Ascending aorta (tissue), 2 donors: ENCODE measurements at regions not wholly inside any gene's neighbourhood (a gene's known extent, or its start where the extent isn't known, plus 50 kb on each side); places are given as distances from the start of the nearest gene placed in this dataset.

Experiments
- DNase-seq, 2 donors: peaks; one replicate each; pipeline ENCODE4 v3.0.0-alpha.2; 2019; ENCODE audit warnings: low spot score in 2 of 2
- H3K27ac ChIP-seq, 2 donors: fragments of 200-600 bp; sonication (generic); one replicate each; pipeline ENCODE4 v1.5.1; 2016 to 2017; ENCODE audit warnings: mild to moderate bottlenecking in 1 of 2
- H3K27me3 ChIP-seq: fragments of 200-600 bp; sonication (generic); one replicate; pipeline ENCODE4 v1.5.1; 2017
- H3K36me3 ChIP-seq, 2 donors: fragments of 200-600 bp; sonication (generic); one replicate each; pipeline ENCODE4 v1.5.1; 2016
- H3K4me1 ChIP-seq, 2 donors: fragments of 200-600 bp; sonication (generic); one replicate each; pipeline ENCODE4 v1.5.1; 2016 to 2017; ENCODE audit warnings: mild to moderate bottlenecking in 1 of 2
- H3K4me3 ChIP-seq, 2 donors: fragments of 200-600 bp; sonication (generic); one replicate each; pipeline ENCODE4 v1.5.1; 2016 to 2017; ENCODE audit warnings: mild to moderate bottlenecking in 1 of 2
- H3K9me3 ChIP-seq, 2 donors: fragments of 200-600 bp; sonication (generic); one replicate each; pipeline ENCODE4 v1.5.1; 2016
- intact Hi-C: fragments of 100-400 bp; cut with DNase I; formaldehyde crosslinking; loops from one replicate; pipeline ENCODE4 v1.15.1; 2023
- TF ChIP-seq, protein P1 (sequence below), 3 experiments: fragments of 200-600 bp in 2 of 3; fragments of 450-650 bp in 1 of 3; sonication (generic) in 2 of 3; IDR thresholded peaks; one replicate each; pipeline ENCODE4 v1.5.1; 2016 to 2019; ENCODE audit warnings: antibody characterized with exemption in 3 of 3, mild to moderate bottlenecking in 1 of 3, moderate library complexity in 1 of 3

DNA sequence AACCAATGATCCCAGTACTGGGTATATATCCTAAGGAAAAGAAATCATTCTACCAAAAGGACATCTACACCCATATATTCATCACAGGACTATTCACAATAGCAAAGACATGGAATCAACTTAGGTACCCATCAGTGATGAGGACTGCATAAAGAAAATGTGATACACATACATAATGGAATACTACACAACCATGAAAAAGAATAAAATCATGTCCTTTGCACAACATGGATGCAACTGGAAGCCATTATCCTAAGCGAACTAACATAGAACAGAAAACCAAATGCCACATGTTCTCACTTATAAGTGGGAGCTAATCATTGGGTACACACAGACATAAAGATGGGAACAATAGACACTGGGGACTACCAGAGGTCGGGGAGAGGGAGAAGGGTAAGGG is 86.0 kb upstream of the LGR5 start:
- Histone ChIP-seq H3K4me1 (no peaks in the 10 kb centered on the region), H3K27ac (no peak overlapping the region), H3K27me3 (no peaks in the 10 kb centered on the region), H3K4me3 (no peak overlapping the region), H3K9me3 (no peaks in the 10 kb centered on the region), H3K36me3 (no peaks in the 10 kb centered on the region)
- TF ChIP-seq, protein P1, sequence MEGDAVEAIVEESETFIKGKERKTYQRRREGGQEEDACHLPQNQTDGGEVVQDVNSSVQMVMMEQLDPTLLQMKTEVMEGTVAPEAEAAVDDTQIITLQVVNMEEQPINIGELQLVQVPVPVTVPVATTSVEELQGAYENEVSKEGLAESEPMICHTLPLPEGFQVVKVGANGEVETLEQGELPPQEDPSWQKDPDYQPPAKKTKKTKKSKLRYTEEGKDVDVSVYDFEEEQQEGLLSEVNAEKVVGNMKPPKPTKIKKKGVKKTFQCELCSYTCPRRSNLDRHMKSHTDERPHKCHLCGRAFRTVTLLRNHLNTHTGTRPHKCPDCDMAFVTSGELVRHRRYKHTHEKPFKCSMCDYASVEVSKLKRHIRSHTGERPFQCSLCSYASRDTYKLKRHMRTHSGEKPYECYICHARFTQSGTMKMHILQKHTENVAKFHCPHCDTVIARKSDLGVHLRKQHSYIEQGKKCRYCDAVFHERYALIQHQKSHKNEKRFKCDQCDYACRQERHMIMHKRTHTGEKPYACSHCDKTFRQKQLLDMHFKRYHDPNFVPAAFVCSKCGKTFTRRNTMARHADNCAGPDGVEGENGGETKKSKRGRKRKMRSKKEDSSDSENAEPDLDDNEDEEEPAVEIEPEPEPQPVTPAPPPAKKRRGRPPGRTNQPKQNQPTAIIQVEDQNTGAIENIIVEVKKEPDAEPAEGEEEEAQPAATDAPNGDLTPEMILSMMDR (IDR thresholded peaks at IDR 0.05): no peak
- DNase-seq: no peak
- intact Hi-C loops: no loop called here

DNA sequence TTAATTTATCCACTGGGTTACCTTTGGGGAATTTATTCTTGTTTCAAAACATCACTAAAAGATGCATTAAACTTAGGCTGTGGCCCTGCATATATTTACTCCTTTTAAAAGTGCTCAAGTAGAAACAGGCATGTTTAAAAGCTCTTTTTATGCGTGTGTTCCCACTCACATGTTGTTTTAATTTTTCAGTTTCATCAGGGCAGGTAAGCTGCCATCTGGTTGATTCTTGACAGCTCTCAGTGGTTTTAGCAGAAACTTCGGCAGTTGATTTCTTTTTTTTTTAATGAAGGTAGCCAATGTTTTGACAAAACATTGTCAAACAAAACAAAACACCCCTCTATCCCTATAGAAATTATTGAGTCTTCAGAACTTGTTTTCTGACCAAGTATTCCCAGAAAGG is 89.6 kb upstream of the LGR5 start:
- TF ChIP-seq, protein P1 (IDR thresholded peaks at IDR 0.05): no peak
- no peaks in the 10 kb centered on the region for H3K4me1 ChIP-seq
- no peaks in the 10 kb centered on the region for H3K9me3 ChIP-seq
- H3K27ac ChIP-seq: no peak overlapping the region
- no peaks in the 10 kb centered on the region for H3K36me3 ChIP-seq
- no peaks in the 10 kb centered on the region for H3K27me3 ChIP-seq
- DNase-seq: no peak
- intact Hi-C loops: no loop called here
- no peak overlapping the region for H3K4me3 ChIP-seq

DNA sequence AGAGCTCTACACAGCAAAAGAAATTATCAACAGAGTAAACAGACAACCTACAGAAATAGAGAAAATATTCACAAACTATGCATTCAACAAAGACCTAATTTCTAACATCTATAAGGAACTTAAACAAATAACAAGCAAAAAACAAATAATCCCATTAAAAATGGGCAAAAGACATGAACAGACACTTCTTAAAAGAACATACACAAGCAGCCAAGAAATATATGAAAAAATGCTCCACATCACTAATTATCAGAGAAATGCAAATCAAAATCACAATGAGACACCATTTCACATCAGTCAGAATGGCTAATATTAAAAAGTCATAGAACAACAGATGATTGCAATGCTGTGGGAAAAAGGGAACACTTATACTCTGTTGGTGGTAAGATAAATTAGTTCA is 100.7 kb upstream of the LGR5 start:
- Histone ChIP-seq H3K4me1 (no peaks in the 10 kb centered on the region), H3K4me3 (no peak overlapping the region), H3K27ac (no peak overlapping the region), H3K27me3 (no peaks in the 10 kb centered on the region), H3K9me3 (no peaks in the 10 kb centered on the region), H3K36me3 (no peaks in the 10 kb centered on the region)
- TF ChIP-seq, protein P1 (IDR thresholded peaks at IDR 0.05): no peak
- intact Hi-C loops: no loop called here
- no peak for DNase-seq

DNA sequence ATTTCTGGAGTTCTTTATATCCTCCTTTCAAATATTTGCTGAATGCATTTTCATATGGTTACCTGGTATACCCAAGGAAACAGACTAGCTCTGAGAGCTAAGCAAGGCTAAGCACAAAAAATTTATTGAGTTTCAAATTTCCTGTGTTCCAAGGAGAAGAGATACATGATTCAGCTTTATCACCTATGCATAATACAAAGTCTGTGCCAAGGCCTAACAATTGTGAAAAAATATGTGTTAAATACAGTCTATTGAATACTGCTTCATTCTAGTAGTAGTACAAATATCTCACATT is 103.7 kb upstream of the LGR5 start:
- Histone ChIP-seq H3K27ac (no peak overlapping the region), H3K36me3 (no peaks in the 10 kb centered on the region), H3K4me3 (no peak overlapping the region), H3K27me3 (no peaks in the 10 kb centered on the region), H3K9me3 (no peaks in the 10 kb centered on the region), H3K4me1 (no peaks in the 10 kb centered on the region)
- intact Hi-C loops: no loop called here
- no peak for DNase-seq
- TF ChIP-seq, protein P1 (IDR thresholded peaks at IDR 0.05): no peak

DNA sequence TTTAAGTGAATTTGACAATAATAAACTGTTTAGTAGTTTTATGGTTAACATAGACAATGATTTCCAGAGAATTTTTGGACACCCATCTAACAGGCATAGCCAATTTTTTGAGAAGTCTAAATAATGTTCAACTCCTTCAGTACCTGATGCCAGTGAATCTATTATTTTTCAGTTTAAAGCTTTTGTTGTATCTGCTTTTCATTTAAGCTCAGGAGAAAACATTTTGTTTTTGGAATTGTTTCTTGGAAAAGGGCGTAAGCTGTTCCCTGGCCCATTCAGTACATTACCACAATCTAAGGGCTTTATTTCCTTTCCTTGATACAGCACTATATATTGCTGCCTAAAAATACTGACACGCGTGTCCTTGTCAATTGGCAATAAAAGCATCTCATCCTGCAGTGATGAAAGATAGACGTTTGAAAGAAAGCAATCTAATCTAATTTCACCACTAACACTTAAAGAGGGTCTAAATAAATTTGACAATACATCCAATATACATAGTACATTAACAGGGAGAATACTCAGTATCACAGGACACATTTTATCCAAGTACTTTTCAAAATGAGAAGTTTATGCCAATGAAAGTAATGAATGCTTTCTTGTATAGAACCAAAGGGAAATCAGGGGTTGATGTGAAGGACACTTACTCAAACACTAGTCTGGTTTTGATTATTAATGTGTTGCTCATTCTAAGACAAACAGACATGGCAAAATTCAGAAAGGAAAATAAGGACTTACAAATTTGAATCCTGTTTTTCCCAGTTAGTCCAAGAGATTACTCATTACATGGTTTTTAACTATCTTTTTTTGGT is 104.2 kb upstream of the LGR5 start:
- Histone ChIP-seq H3K27ac (no peak overlapping the region), H3K4me1 (no peaks in the 10 kb centered on the region), H3K27me3 (no peaks in the 10 kb centered on the region), H3K4me3 (no peak overlapping the region), H3K36me3 (no peaks in the 10 kb centered on the region), H3K9me3 (no peaks in the 10 kb centered on the region)
- no peak for DNase-seq
- TF ChIP-seq, protein P1 (IDR thresholded peaks at IDR 0.05): no peak
- intact Hi-C loops: no loop called here

DNA sequence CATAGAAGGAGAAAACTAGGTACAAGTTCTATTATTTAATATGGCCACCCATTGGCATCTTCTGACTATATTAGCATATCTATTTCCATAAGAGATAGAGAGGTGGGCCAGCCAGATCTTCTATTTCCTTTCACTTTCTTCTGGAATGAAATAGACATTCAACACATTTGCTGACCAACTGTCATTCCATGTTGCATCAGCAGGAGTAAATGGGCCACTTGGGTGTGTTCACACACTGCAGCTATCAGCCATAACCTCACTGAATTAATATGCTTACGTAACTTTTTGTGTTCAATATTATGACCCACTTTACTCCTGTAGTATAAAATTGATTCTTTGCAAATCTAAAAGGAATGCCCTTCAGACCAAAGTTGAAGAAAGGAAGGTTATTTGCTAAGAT is 106.2 kb upstream of the LGR5 start:
- H3K36me3 ChIP-seq: no peaks in the 10 kb centered on the region
- no peak for DNase-seq
- intact Hi-C loops: no loop called here
- TF ChIP-seq, protein P1 (IDR thresholded peaks at IDR 0.05): no peak
- H3K27me3 ChIP-seq: no peaks in the 10 kb centered on the region
- no peak overlapping the region for H3K4me3 ChIP-seq
- H3K4me1 ChIP-seq: no peaks in the 10 kb centered on the region
- H3K9me3 ChIP-seq: no peaks in the 10 kb centered on the region
- H3K27ac ChIP-seq: no peak overlapping the region
